ENCODE measurements at regions not wholly inside any gene's neighbourhood (a gene's known extent, or its start where the extent isn't known, plus 50 kb on each side); places are given as distances from the start of the nearest gene placed in this dataset.

- TF ChIP-seq CTCF (IDR thresholded peaks at IDR 0.05) (no peak), POLR2A (IDR thresholded peaks at IDR 0.05) (no peak)
These were observed 355.1 kb upstream of the CHRM3 start for GRCh38 chr1:239031310-239031709.
